A673 (cell line): ENCODE measurements at regions not wholly inside any gene's neighbourhood (a gene's known extent, or its start where the extent isn't known, plus 50 kb on each side); places are given as distances from the start of the nearest gene placed in this dataset.

Source experiments
- EZH2 ChIP-seq: fragments of 200-600 bp; sonication (generic); IDR thresholded peaks from 2 replicates; pipeline ENCODE4 v1.6.1; 2017; ENCODE audit warnings: borderline replicate concordance, low read depth, mild to moderate bottlenecking, mixed read lengths, antibody characterized with exemption, low read length; ENCODE audit not compliant: poor library complexity, severe bottlenecking
- TF ChIP-seq, protein P1 (sequence below): fragments of 300-800, 200-600 bp; sonication (generic); conservative IDR thresholded peaks from 2 replicates; pipeline ENCODE4 v1.5.1; 2017; ENCODE audit warnings: low read depth, mild to moderate bottlenecking, antibody characterized with exemption, low read length, moderate library complexity, mixed read lengths

DNA sequence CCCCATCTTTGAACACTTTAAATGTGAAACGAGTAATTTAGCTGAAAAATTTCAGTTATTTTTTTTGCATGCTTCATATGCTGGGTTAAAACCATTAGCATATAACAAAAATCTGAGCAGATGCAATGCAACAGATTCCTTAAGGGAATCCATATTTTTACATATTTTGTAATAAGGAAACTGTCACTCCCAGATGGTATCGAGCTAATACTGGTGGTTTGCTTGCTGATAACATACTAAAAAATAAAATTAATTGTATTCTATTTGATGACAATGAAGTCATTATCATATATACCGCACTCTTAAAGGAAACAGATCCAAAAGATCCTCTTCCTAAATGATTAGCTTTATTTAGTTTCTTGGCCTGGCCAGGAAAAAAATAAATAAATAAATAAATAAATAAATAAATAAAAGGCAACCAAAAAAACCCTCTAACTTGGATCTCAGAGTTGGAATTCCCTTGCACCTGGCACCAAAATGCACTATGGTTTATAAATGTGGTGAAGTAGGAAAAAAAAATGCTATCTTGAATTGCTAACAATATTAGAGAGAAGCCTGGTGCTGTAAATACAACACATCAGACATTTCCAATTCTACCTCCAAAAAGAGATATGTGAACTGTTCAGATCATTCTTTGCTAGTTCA lies 503.2 kb upstream of the ARRDC4 start:
- TF ChIP-seq, protein P1, sequence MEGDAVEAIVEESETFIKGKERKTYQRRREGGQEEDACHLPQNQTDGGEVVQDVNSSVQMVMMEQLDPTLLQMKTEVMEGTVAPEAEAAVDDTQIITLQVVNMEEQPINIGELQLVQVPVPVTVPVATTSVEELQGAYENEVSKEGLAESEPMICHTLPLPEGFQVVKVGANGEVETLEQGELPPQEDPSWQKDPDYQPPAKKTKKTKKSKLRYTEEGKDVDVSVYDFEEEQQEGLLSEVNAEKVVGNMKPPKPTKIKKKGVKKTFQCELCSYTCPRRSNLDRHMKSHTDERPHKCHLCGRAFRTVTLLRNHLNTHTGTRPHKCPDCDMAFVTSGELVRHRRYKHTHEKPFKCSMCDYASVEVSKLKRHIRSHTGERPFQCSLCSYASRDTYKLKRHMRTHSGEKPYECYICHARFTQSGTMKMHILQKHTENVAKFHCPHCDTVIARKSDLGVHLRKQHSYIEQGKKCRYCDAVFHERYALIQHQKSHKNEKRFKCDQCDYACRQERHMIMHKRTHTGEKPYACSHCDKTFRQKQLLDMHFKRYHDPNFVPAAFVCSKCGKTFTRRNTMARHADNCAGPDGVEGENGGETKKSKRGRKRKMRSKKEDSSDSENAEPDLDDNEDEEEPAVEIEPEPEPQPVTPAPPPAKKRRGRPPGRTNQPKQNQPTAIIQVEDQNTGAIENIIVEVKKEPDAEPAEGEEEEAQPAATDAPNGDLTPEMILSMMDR: no peak
- TF ChIP-seq EZH2: no peak
